Adrenal gland (tissue), 9 donors: ENCODE measurements at regions not wholly inside any gene's neighbourhood (a gene's known extent, or its start where the extent isn't known, plus 50 kb on each side); places are given as distances from the start of the nearest gene placed in this dataset.
"Not testable (repeated sequence)": the region's sequence is repeated elsewhere in the genome, so short reads cannot be mapped to it uniquely, and the experiment has no call there.

Experiments used
- DNase-seq, 7 donors: peaks; one replicate each; pipeline ENCODE4 v3.0.0-alpha.2; 2019 to 2020
- H3K27ac ChIP-seq, 5 donors: fragments of 200-600 bp; sonication (generic) in 4 of 5; 1 replicate in 3 of 5; 2 replicates in 2 of 5; pipeline versions ENCODE4 v1.5.1 to v1.8.0; 2016 to 2020; ENCODE audit warnings: mild to moderate bottlenecking in 1 of 5
- H3K27me3 ChIP-seq: fragments of 200-600 bp; 2 replicates; pipeline ENCODE4 v1.8.0; 2021
- H3K36me3 ChIP-seq, 2 donors: fragments of 200-600 bp; replicated peaks in 1 of 2; 1 replicate in 1 of 2; 2 replicates in 1 of 2; pipeline versions ENCODE4 v1.5.1 to v1.8.0; 2018 to 2022
- H3K4me1 ChIP-seq, 2 donors: fragments of 200-600 bp; replicated peaks in 1 of 2; 1 replicate in 1 of 2; 2 replicates in 1 of 2; pipeline versions ENCODE4 v1.5.1 to v1.8.0; 2018 to 2021
- H3K4me3 ChIP-seq, 4 donors: fragments of 200-600 bp; sonication (generic) in 3 of 4; one replicate each; pipeline ENCODE4 v1.5.1; 2016 to 2018
- H3K9me3 ChIP-seq, 3 donors: fragments of 200-600 bp; sonication (generic) in 1 of 3; replicated peaks in 1 of 3; 1 replicate in 2 of 3; 2 replicates in 1 of 3; pipeline versions ENCODE4 v1.5.1 to v1.8.0; 2016 to 2021
- CTCF ChIP-seq, 6 experiments: fragments of 450-650 bp in 4 of 6; fragments of 200-600 bp in 2 of 6; sonication (generic) in 1 of 6; IDR thresholded peaks; 1 replicate in 5 of 6; 2 replicates in 1 of 6; pipeline versions ENCODE4 v1.5.1 to v1.8.0; 2016 to 2021; ENCODE audit warnings: antibody characterized with exemption in 6 of 6, mild to moderate bottlenecking in 2 of 6, moderate library complexity in 1 of 6
- POLR2A ChIP-seq, 2 donors: fragments of 450-650 bp; IDR thresholded peaks; one replicate each; pipeline ENCODE4 v1.6.1; 2017; ENCODE audit warnings: antibody characterized with exemption in 2 of 2, mild to moderate bottlenecking in 2 of 2, moderate library complexity in 1 of 2
- WGBS, 4 donors: extraction: QIAGEN DNeasy Blood & Tissue Kit in 2 of 4; methylation state at CpG; one replicate each; pipeline versions ENCODE4 v1.1.5 to v1.1.7; 2013 to 2017; 5-methylcytosine and 5-hydroxymethylcytosine counted together
- intact Hi-C, 2 donors: fragments of 100-400 bp; cut with DNase I; formaldehyde crosslinking; loops; one replicate each; pipeline versions ENCODE4 v1.14.1 to v1.15.0; 2022 to 2023
- donor health status: healthy with polysubstance abuse.
- donor health status: Bipolar disorder and iron deficiency.
- donor health status: DM: yes; HTN: yes; CAD: no.
- donor health status: DM: no; HTN: no; CAD: no.
- donor health status: DM: no; HTN: no; CAD: no.

DNA sequence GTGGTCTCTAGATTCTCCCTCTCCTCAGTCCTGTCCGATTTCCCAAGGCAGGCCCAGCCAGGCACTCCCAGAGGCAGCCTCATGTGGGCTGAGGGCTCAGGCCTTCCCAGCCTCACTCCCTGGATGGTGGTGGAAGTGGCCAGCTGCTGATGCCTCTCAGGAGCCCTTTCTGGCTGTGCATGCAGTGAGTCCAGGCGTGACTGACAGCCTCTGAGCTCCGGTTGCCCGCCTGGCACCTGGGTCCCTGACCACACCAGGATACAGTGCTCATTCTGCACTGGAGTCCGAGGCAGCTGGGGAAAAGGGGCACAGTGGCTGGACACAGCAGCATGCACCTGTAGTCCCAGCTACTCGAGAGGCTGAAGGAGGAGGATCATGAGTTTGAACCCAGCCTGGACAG, 132.6 kb downstream of the CUL2 start:
- intact Hi-C loops, result no loop called here
- H3K27ac ChIP-seq, result no peak overlapping the region
- WGBS, 4 donors, result 81 to 92% (median 87%) methylated on average over 6 of the region's 6 CpGs
- H3K36me3 ChIP-seq, result no peaks in the 10 kb centered on the region
- H3K4me3 ChIP-seq, result no peak overlapping the region
- H3K27me3 ChIP-seq, result no peaks in the 10 kb centered on the region
- no peak for DNase-seq
- TF ChIP-seq POLR2A (IDR thresholded peaks at IDR 0.05) (no peak), CTCF (IDR thresholded peaks at IDR 0.05) (no peak)
- no peaks in the 10 kb centered on the region for H3K4me1 ChIP-seq
- no peaks in the 10 kb centered on the region for H3K9me3 ChIP-seq

- H3K27me3 ChIP-seq, result no peaks in the 10 kb centered on the region
- no peak overlapping the region for H3K27ac ChIP-seq
- no peak for TF ChIP-seq POLR2A (IDR thresholded peaks at IDR 0.05)
- no peak for TF ChIP-seq CTCF (IDR thresholded peaks at IDR 0.05)
- 78 to 83% (median 81%) methylated on average over 3 of the region's 3 CpGs for WGBS, 4 donors
- H3K4me3 ChIP-seq, result no peak overlapping the region
- DNase-seq, result no peak
- intact Hi-C loops, result no loop called here
- H3K9me3 ChIP-seq, result no peaks in the 10 kb centered on the region
- no peaks in the 10 kb centered on the region for H3K4me1 ChIP-seq
- no peaks in the 10 kb centered on the region for H3K36me3 ChIP-seq
Measured at GRCh38 chr10:34956756-34957155, 133.4 kb downstream of the CUL2 start.

DNA sequence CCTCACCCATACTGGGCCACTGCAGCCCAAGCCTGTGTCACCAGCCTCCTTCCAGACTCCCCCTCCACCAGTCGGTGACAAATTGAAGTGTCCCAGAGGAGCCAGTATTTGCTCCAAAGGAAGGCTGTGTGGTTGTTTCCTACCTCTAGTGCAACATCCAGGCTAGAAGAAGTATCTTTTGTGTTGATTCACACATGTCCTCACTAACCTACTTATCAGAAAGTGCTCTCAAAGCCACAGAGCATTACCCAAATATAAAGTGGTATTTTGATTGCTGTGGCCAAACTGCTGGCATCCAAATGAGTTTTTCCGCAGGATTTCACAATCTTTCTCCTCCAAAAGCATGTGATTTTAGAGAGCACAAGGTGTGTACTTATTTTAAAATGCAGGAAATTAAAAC, 134.8 kb downstream of the CUL2 start:
- WGBS, 4 donors, result 78 to 88% (median 86%) methylated on average over 2 of the region's 2 CpGs
- no peak for TF ChIP-seq CTCF (IDR thresholded peaks at IDR 0.05)
- no peak for TF ChIP-seq POLR2A (IDR thresholded peaks at IDR 0.05)
- no peak overlapping the region for H3K27ac ChIP-seq
- H3K36me3 ChIP-seq, result no peaks in the 10 kb centered on the region
- DNase-seq, result no peak
- no peaks in the 10 kb centered on the region for H3K27me3 ChIP-seq
- no peaks in the 10 kb centered on the region for H3K4me1 ChIP-seq
- no peak overlapping the region for H3K4me3 ChIP-seq
- intact Hi-C loops, result no loop called here
- H3K9me3 ChIP-seq, result no peaks in the 10 kb centered on the region

DNA sequence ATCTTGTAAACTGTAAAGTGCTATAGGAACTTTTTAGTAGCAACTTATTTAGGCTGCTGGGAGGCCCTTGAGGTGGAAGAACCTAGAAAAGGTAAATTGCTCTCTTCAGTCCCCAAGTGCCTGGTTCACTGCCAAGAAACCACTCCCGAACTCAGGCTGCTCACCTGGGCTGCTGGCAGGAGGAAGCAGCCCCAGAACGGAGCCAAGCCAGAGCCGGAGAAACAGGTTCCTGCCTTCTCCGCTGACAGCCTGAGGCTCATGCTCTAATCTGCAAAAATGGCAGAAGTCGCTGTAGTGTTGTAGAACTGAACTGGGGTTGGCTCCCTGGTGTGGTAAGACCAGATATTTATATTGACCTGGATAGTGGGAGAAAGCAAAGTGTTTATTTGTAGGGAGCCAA, 136.0 kb downstream of the CUL2 start:
- Histone ChIP-seq H3K27ac (no peak overlapping the region), H3K27me3 (no peaks in the 10 kb centered on the region), H3K36me3 (no peaks in the 10 kb centered on the region), H3K4me3 (no peak overlapping the region), H3K4me1 (no peaks in the 10 kb centered on the region), H3K9me3 (no peaks in the 10 kb centered on the region)
- intact Hi-C loops, result no loop called here
- WGBS, 4 donors, result 76 to 89% (median 84%) methylated on average over 5 of the region's 5 CpGs
- DNase-seq, result no peak
- TF ChIP-seq POLR2A (IDR thresholded peaks at IDR 0.05) (no peak), CTCF (IDR thresholded peaks at IDR 0.05) (no peak)

- intact Hi-C loops, H3K9me3 ChIP-seq, H3K27me3 ChIP-seq, DNase-seq, H3K4me3 ChIP-seq, H3K4me1 ChIP-seq, H3K36me3 ChIP-seq, H3K27ac ChIP-seq: not testable (repeated sequence)
- 77 to 82% (median 78%) methylated on average over 11 of the region's 11 CpGs for WGBS, 4 donors
Measured at GRCh38 chr10:34951263-34951887, 136.3 kb upstream of the PARD3 start.

GRCh38 chr10:34945951-34946522, 130.9 kb upstream of the PARD3 start:
- WGBS, 4 donors, result 88 to 95% (median 92%) methylated on average over 9 of the region's 9 CpGs
- H3K27me3 ChIP-seq, result not testable (repeated sequence)

More at GRCh38 chr10:34945951-34946522, 130.9 kb upstream of the PARD3 start:
- H3K4me1 ChIP-seq, intact Hi-C loops, H3K4me3 ChIP-seq, DNase-seq, H3K9me3 ChIP-seq, H3K27ac ChIP-seq, H3K36me3 ChIP-seq: not testable (repeated sequence)
